ENCODE measurements at regions not wholly inside any gene's neighbourhood (a gene's known extent, or its start where the extent isn't known, plus 50 kb on each side); places are given as distances from the start of the nearest gene placed in this dataset.
"Not testable (repeated sequence)": the region's sequence is repeated elsewhere in the genome, so short reads cannot be mapped to it uniquely, and the experiment has no call there.

DNA sequence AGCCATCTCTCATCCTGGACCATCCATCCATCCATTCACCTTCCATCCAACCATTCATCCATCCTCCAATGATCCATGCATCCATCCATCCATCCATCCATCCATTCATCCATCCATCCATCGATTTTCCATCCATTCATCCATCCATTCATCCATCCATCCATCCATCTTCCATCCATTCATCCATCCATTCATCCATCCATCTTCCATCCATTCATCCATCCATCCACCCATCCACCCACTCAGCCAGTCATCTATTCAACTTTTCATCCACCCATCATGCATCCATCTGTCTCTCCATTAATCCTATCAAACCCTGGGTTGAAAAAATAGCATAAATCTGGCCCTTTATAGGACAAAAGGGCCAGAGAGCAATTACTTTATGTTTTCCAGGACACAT lies 158.3 kb upstream of the WSCD1 start:
- DNase-seq, result no peak

DNA sequence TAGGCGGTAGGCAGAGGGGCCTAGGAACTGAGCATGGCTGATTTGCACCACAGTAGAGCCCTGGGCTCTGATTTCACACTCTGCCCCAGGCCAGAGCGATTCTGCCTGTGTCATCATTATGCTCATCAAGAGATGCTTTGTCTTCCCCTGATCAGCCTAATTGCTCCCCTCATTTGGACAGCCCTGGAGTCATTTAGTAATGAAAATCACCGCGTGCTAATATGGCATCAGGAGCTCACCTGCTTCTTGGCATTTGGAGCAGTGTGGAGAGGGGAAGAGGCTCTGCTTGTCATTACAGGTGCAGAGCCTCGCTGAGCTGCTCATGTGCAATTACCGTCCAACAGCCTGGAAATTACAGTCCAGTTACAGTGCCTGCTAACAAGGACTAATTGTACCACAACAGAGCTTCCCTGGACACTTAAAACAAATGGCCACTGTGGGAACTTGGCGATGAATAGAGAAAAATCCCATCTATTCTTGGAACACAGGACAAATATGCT lies 157.1 kb upstream of the WSCD1 start:
- no peak for DNase-seq

DNA sequence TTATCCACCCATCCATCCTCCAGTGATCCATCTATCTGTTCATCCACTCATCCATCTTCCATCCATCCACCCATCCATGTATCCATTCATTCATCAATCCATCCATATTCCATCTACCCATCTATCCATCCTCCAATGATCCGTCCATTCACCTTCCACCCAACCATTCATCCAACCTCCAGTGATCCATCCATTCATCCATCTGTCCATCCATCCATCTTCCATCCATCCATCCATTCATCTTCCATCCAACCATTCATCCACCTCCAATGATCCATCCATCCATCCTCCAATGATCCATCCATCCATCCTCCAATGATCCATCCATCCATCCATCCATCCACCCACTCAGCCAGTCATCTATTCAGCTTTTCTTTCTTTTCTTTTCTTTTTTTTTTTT lies 156.5 kb upstream of the WSCD1 start:
- no peak for DNase-seq

DNA sequence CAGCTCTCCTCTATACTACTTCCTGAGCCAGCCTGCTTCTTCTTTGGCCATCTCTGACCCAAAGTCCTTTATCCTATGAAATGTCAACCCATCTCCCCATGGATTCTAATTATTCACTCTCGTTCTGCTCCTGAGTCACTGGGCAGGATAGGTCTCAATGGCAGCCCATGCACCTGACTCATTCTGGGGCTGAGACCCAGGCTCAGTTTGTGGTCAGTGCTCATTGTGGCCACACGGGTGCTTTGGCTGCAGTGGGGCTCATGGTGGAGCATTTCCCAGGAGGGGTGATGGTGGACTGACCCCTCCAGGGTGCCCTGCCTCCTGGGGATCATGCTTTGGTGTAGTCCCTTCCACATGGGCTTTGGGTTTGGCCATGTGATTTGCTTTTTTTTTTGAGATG lies 154.8 kb upstream of the WSCD1 start:
- no peak for DNase-seq

DNA sequence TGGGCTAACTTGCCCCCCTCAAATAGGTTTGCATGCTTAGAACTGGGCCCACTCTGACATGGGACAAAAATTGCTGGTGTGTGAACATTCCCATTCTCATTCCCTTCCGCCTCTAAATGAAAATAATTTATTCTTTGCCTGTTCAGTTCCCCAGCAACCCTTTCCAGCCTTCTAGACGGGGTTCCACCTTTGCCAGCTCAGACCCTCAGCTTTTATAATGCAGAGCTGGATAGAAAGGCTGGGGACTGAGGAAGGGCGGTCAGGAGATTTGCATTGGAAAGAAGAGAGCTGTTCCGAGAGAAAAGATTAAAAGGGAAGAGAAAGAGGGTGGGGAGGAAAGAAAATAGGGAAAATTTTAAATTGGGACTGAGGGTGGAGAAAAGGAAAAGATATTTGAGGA lies 151.1 kb upstream of the WSCD1 start:
- DNase-seq, result no peak

DNA sequence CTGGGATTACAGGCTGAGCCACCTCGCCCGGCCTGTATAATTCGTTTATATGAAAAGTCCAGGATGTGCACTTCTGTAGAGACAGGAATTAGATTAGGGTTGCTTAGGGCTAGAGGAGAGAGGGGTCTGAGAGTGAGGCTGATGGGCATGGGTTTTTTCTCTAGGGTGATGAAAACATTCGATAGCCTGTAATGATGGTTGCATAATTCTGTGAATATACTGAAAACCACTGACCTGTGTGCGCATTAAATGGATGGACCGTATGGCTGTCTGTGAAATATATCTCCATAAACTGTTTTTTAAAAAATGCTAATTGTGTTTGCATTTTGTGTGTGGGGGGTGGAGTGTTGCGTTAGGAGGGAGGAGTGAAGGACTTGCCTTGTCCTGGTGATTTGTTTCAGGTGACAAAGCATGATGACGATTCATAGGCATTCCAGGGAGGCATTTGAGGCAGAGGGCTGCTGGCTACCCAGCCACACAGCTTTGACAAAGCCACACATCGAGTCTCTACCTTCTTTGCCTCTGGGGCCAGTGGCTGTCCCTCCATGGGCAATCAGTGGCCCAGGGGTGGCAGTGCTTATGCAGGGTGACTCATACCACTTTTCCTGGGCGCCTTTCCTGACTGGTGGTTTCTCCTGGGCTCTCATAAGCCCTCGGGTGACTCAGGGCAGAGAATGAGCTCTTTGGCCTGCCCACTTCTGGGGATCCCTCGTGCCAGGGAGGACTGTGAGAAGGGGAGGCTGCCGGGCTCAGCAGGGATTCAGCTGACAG lies 148.5 kb upstream of the WSCD1 start:
- no peak for DNase-seq

DNA sequence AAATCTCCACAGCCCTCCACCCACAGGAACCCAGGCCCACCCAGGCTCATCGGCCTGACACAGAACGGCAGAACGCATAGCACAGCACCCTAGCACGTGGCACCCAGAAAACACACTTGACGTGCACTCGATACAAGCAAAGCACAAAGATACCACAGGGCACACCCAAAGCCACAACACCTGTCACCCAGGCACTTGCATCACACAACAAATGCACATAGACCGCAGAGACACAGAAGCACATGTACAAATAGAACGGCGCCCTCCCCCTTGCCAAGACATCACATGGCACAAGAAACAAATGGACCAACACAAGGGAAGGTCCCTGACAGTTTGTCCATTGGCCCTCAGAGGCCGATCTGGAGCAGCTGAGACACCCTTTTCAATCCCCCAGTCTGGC lies 147.7 kb upstream of the WSCD1 start:
- no peak for DNase-seq

DNA sequence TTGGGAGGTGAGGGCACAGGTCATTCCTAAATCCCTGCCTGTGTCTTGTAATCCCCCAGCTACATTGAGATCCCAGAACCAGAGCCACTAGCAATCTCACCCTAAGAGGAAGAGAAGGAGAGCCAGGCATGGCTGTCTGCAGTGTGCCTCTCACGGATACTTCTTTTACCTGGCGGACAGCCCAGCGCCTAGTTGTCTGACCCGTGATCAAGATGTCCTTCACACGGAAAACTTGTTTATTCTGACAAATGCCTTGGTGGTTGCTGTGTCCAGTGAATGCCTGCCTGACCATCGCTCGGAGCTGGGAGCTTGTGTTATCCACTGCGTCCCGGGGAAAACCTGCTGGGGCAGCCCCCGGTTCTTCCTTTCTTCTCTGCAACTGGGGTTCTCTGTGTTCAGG lies 140.5 kb upstream of the WSCD1 start:
- no peak for DNase-seq

DNA sequence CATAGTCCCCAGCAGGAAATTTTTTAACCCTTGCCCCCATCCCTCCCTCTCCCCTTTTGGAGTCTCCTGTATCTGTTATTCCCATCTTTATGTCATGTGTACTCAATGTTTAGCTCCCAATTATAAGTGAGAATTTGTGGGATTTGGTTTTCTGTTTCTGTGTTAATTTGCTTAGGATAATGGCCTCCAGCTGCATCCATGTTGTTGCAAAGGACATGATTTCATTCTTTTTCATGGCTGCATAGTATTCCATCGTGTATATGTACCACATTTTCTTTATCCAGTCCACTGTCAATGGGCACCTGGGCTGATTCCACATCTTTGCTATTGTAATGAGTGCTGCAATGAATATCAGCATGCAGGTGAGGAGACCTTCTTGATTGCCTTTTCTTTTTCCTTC lies 139.6 kb upstream of the WSCD1 start:
- DNase-seq, result not testable (repeated sequence)

DNA sequence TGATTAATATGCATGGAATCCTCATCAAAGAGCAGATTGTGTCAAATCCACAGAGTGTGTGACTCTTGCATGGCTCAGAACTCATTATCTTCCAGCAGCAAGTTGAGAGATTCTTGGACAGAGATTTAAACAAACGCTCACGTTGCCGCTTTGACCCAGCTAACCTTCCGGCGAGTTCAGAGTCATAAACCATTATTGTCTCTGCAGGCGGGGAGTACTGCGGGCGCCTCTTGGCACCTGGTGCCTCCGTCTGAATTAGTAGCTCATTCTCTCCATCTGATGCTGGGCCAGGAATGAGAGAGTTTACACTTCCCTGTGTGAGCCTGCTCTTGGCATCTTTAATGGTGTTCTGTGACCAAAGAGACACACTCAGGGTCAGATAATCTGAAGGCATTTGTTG lies 138.6 kb upstream of the WSCD1 start:
- no peak for DNase-seq

DNA sequence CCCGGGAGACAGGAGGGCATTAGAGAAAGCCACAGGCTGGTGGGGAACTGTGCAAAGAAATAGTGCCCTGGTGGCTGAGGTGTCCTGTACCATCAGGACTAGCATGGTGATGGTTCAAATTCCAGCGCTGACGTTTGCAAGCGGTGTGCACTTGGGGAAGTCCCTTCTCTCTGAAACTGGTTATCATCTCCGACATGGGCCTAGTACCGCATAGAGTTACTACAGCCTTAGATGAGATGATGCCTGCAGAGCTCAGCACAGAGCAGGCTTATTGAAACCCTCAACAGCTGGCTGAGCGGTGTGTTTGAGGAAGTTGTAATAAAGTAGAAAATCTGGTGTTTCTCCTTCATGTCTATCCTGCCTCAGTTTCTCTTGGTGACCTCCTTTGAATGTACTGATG lies 136.7 kb upstream of the WSCD1 start:
- no peak for DNase-seq

DNA sequence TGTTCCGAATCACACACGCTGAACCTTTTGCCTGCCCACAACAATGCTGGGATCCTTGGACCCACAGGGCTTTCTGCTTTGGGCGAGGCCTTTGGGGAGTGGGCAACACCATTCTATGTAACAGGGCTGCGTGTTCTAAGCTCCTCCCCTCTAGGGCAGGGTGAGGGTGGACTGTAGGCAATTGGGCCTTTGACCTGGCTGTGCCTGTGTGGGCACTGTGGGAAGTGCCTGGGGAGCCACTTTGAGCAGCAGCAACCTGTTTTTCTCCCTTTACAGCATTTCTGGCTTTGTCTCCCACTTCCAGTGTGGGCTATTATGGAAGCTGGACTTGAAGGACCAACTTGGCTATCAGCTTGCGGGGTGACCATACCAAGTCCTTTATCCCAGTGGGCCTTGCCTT lies 128.9 kb upstream of the WSCD1 start:
- no peak for DNase-seq

DNA sequence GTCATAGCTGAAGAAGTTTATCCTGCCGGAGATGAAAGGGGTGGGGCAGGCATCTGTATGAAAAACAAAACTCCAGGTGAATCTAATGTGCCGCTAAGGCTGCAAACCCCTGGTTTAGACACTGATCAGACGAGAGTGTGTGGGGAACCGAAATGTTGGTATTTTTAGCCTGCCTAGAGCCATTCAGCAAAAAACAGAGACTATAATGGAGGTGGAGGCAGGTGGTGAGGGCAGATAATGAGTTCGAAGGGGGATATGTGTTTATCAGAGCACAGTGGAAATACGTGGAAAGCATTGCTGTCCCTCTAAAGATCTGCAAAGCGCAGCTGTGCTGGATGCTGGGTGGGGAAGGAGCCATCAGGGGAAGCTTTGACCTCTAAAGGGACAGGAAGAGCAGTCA lies 127.5 kb upstream of the WSCD1 start:
- no peak for DNase-seq

DNA sequence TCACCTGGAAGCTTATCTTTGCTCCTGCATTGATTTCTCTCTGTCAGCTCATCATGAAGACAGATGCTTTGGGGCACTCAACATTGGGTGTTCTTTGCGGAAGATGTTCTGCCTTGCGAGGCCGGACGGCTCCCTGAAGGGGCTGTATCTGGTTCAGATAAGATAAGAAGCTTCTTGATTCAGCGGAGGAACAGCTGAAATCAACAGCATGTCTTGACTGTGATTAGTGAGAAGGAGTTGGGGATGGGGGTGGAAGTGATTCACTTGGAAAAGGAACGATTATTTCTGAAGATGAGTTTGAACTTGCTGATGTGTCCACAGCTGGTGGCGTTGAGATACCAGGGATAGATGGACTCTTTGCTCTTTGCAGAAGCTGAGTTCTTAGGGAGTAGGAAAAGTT lies 126.9 kb upstream of the WSCD1 start:
- no peak for DNase-seq

DNA sequence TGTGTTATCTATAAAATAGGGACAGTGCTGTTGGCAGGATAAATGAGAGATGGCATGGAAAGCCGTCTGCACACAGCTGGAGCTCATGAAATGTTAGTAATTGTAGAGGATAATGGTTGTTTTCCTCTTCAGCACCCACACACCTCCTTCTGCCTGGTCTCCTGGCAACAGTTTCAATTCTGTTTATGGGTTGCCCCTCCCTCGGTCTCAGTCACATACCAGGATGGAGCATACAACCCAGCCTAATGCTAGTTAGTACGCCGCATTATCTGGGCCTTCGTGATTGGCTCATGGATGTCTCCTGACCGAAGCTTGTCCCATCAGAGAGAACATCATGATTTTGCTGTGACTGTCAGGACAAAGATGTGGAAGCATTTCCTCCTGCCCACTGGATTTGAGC lies 126.2 kb upstream of the WSCD1 start:
- DNase-seq, result no peak

DNA sequence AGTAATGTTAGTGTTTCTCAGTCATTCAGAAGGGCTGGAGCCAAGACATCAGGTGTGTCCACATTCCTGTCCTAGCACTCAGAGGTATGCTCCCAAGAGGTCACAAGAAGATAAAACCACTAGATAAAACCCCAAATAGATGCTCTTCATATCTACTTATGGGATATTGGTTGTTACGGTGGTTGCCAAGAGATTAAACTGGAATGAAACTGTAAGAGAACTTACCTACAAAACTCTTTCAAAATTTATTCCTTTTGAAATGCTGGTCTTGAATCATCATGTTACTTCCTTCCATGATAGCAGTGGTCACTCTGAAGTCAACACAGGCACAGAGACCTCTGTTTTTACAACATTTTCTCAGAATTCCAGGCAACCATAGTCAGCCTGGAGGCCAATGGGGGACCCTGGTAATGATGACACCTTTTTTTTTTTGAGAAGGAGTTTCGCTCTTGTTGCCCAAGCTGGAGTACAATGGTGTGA lies 122.4 kb upstream of the WSCD1 start:
- DNase-seq, result no peak

DNA sequence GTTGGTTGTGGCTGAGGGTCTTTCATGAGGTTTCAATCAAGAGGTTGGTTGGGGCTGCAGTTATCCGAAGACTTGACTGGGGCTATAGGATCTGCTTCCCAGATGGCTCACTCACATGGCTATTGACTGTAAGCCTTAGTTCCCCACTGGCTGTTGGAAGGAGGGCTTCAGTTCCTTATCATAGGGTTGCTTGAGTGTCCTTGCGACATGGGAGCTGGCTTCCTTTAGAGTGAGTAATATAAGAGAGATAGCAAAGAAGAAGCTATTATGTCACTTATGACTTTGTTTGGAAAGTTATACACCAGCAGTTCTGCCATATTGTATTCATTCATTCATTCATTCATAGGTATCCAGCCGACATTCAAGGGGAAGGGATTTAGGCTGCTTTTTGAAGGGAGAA lies 121.4 kb upstream of the WSCD1 start:
- DNase-seq, result no peak

DNA sequence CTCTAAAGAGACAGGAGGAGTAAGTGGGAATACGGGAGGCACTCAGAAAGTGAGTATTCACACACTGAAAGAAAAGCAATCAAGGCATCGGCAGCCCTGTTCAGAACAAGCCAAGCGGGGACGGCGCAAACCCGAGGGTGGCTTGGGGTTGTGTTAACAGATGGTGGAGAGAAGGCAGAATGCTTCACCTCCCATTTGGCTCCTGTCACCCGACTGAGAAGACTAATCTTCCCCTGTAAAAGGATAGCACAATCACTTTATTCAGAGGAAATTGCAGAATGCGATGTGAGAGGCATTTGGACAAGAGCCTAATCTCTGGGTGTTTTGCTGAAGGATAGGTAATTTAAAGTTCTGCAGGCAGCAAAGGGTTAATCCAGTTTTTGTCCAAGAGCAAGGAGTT lies 119.3 kb upstream of the WSCD1 start:
- no peak for DNase-seq

DNA sequence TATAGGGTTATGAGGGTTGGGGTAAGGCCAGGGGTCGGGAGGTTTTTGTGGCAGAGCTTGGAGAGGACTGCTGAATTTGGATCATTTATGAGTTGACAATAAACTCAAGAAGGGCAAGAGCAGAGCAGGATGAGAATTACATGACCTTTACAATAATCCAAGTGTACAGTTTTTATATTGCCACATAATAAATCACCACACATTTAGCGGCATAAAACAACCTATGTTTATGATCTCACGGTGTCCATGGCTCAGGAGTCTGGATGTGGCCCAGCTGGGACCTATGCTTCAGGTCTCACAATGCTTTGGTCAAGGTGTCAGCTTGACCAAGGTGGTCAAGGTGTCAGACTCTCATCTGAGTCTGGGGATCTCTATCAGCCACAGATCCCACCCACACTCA lies 118.3 kb upstream of the WSCD1 start:
- DNase-seq, result no peak

DNA sequence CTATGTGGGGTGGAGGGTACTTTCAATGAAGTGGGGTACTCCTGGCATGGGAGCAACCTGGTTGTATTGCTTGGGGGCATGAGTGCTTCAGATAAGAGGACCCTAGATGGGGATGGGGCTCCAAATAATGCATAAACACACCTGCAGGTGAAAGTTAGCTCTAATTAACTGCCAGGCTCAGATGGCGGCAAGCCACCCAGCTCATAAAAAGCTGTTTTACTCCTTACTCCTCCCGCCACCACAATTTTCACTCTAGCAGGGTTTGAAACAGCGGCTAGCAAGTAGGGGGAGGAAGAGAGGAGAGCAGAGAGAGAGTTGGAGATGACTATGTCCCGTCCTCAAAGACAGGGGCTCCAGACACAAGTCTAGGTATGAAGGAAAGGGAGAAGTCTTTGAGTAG lies 117.7 kb upstream of the WSCD1 start:
- DNase-seq, result no peak

DNA sequence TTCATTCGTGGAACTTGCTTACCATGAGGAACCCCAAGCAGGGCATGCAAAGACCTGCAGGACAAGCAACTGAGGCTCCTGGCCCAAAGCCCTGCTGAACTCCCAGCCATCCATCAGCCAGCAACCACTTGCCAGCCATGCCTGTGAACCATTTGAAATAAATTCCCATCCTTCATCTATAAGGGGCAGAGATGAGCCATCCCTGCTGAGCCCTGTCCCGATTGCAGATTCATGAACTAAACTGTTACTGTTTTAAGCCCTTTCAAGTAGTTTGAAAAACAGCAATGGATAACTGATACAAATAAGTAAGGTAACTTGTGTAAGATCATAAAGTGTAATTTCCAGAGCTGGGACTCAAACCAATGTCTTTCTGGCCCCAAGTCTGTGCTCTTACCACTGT lies 114.4 kb upstream of the WSCD1 start:
- DNase-seq, result no peak

DNA sequence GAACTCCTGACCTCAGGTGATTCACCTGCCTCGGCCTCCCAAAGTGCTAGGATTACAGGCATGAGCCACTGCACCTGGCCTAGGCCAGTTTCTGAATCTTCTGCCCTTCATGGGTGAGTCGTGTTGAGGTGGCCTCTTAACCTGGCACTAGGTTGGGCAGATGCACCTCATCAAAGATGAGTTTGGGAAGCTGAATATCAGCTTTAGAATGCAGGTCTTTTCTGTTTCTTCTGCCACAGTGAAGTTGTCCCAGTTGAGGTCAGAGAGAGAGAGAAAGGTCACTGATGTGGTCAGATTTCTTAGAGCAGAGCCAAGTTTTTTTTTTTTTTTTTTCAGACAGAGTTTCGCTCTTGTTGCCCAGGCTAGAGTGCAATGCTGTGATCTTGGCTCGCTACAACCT lies 111.3 kb upstream of the WSCD1 start:
- DNase-seq, result no peak

DNA sequence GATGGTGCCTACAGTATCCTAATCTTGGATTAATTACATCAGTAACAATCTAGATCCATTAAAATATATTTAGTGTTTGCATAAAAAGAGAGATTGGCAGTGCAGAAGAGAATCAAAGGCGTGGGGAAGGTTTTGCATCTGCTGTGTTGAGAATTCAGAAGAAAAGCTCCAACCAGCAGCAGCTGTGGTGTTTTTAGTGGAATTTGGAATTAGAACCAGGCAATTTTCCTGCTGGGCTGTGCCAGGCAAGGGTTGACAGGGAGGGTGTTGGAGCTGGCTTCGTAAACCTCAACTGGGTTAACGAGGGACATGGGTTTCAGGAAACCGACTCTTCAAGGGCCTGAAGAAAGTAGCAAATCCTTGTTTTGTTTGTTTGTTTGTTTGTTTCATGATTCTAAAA lies 107.8 kb upstream of the WSCD1 start:
- DNase-seq, result no peak

DNA sequence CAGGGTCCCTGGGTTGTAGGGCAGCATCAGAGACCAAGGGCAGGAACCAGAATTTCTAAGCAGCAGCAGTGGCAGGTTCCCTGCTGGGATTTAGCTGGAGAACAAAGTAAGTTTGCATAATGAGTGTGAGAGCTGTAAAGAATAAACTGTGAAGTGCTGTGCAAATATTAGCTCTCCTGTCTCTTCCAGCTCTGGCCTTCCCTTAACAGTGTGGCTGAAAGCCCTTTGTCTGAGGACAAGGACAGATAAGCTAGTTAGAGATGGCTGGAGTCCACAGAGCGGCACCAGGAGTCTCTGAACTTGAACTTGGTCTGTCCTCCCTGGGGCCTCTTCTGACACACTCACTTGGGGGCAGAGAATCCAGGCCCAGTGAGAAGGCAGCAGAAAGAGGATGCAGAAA lies 98.2 kb upstream of the WSCD1 start:
- no peak for DNase-seq

DNA sequence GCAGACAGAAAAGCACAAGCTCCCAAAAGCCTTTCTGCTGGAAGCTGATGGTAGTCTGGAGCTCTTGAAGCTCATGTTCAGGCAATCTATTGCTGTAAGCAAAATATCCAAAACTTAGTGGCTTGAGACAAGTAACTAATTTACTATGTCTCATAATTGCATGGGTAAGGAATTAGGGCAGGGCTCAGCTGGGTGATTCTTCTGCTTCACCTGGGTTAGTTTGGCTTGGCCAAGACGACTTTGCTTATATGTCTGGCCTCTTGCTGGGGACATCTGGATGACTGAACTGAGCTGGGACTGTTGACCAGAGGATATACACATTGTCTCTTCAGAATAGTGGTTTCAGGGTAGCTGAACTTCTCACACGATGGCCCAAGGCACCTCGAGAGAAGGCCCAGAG lies 96.8 kb upstream of the WSCD1 start:
- DNase-seq, result no peak

Data from stimulated activated CD4-positive, alpha-beta T cell treated with anti-CD3 and anti-CD28 coated beads, Interleukin-4, amount 100 ng/mL, for 24 hours (primary cell).